ENCODE measurements at regions not wholly inside any gene's neighbourhood (a gene's known extent, or its start where the extent isn't known, plus 50 kb on each side); places are given as distances from the start of the nearest gene placed in this dataset.
"Not testable (repeated sequence)": the region's sequence is repeated elsewhere in the genome, so short reads cannot be mapped to it uniquely, and the experiment has no call there.

- TF ChIP-seq CTCF, POLR2A (IDR thresholded peaks at IDR 0.05): not testable (repeated sequence)
These were observed 236.6 kb downstream of the TFAP2B start for GRCh38 chr6:51055316-51055715.

All from esophagus squamous epithelium (tissue), 4 donors.